GM13976 (cell line): ENCODE measurements at regions not wholly inside any gene's neighbourhood (a gene's known extent, or its start where the extent isn't known, plus 50 kb on each side); places are given as distances from the start of the nearest gene placed in this dataset.

Experiments
- DNase-seq: peaks from one replicate; pipeline ENCODE4 v3.0.0; 2012; ENCODE audit warnings: low spot score
- CTCF ChIP-seq: IDR thresholded peaks from 2 replicates; pipeline ENCODE4 v1.5.1; 2012; ENCODE audit warnings: borderline replicate concordance, mild to moderate bottlenecking; ENCODE audit not compliant: insufficient read depth; ENCODE audit errors: extremely low read depth, missing control alignments, control extremely low read depth
- in situ Hi-C: fragments of 300-500 bp; cut with MboI; formaldehyde crosslinking; loops from one replicate; pipeline ENCODE4 v1.12.0; 2022; ENCODE audit warnings: low sequenced_read_pairs, mixed read lengths, inconsistent platforms; ENCODE audit not compliant: unreplicated experiment

GRCh38 chr13:94933936-94934335 lies 221.6 kb upstream of the SOX21 start:
- TF ChIP-seq CTCF, result no peak
- no peak for DNase-seq
- in situ Hi-C loops, result no loop called here

GRCh38 chr13:94933230-94933751 lies 220.9 kb upstream of the SOX21 start:
- in situ Hi-C loops, result no loop called here
- DNase-seq, result no peak
- TF ChIP-seq CTCF, result no peak

GRCh38 chr13:94928127-94928775 lies 215.9 kb upstream of the SOX21 start:
- no peak for DNase-seq
- TF ChIP-seq CTCF, result no peak
- in situ Hi-C loops, result no loop called here

- no peak for TF ChIP-seq CTCF
- in situ Hi-C loops, result no loop called here
- no peak for DNase-seq
Observed at GRCh38 chr13:94925263-94925662, 212.9 kb upstream of the SOX21 start.

GRCh38 chr13:94921181-94921580 lies 208.8 kb upstream of the SOX21 start:
- DNase-seq, result no peak
- in situ Hi-C loops, result no loop called here
- no peak for TF ChIP-seq CTCF

GRCh38 chr13:94920578-94920977 lies 208.2 kb upstream of the SOX21 start:
- TF ChIP-seq CTCF, result no peak
- in situ Hi-C loops, result no loop called here
- DNase-seq, result no peak
